Left hindlimb (tissue), 1 donor: ENCODE measurements at regions not wholly inside any gene's neighbourhood (a gene's known extent, or its start where the extent isn't known, plus 50 kb on each side); places are given as distances from the start of the nearest gene placed in this dataset.
"Not testable (repeated sequence)": the region's sequence is repeated elsewhere in the genome, so short reads cannot be mapped to it uniquely, and the experiment has no call there.

Experiments used
- DNase-seq: peaks from one replicate; pipeline ENCODE4 v3.0.0-alpha.2; 2018

- DNase-seq, result not testable (repeated sequence)
Measured at GRCh38 chr5:87212183-87212582, 55.5 kb upstream of the RASA1 start.

DNA sequence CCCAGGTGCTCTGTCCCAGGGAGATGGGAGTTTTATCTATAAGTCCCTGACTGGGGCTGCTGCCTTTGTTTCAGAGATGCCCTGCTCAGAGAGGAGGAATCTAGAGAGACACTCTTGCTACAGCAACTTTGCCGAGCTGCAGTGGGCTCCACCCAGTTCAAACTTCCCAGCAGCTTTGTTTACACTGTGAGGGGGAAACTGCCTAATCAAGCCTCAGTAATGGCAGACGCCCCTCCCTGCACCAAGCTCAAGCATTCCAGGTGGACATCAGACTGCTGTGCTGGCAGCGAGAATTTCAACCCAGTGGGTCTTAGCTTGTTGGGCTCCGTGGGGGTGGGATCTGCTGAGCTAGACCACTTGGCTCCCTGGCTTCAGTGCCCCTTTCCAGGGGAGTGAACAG is 50.2 kb upstream of the RASA1 start:
- not testable (repeated sequence) for DNase-seq
